ENCODE measurements at regions not wholly inside any gene's neighbourhood (a gene's known extent, or its start where the extent isn't known, plus 50 kb on each side); places are given as distances from the start of the nearest gene placed in this dataset.

- TF ChIP-seq, protein P1, sequence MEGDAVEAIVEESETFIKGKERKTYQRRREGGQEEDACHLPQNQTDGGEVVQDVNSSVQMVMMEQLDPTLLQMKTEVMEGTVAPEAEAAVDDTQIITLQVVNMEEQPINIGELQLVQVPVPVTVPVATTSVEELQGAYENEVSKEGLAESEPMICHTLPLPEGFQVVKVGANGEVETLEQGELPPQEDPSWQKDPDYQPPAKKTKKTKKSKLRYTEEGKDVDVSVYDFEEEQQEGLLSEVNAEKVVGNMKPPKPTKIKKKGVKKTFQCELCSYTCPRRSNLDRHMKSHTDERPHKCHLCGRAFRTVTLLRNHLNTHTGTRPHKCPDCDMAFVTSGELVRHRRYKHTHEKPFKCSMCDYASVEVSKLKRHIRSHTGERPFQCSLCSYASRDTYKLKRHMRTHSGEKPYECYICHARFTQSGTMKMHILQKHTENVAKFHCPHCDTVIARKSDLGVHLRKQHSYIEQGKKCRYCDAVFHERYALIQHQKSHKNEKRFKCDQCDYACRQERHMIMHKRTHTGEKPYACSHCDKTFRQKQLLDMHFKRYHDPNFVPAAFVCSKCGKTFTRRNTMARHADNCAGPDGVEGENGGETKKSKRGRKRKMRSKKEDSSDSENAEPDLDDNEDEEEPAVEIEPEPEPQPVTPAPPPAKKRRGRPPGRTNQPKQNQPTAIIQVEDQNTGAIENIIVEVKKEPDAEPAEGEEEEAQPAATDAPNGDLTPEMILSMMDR (conservative IDR thresholded peaks at IDR 0.05; ENCODE audit: low read depth, low read length): no peak
- no peaks in the 10 kb centered on the region for H3K4me1 ChIP-seq (ENCODE audit: low read depth, poor library complexity, severe bottlenecking)
These were observed 52.2 kb upstream of the C10orf90 start for GRCh38 chr10:126722726-126723125.

DNA sequence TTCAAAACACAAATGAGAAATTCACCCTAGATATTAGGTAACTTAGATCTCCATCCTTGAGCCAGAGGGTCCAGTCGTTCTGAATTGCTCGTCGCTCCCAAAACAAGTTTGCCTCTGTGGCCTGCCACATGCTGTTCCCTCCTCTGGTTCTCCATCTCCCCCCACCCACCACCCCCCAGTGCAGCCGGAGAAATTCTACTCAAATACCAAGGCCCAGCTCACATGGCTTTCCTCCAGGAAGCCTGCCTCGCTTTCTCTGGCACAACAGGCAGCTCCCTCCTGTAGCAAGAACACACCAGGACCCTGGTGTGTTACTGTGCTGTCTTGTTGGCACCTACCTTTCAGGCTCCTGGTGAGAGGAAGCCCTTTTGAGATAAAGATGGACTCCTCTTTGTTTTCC is 52.7 kb upstream of the C10orf90 start:
- Histone ChIP-seq H3K27me3 (ENCODE audit: insufficient read depth, low read depth) (no peaks in the 10 kb centered on the region), H3K79me2 (ENCODE audit: insufficient read depth, low read depth) (no peaks in the 10 kb centered on the region), H3K27ac (no peak overlapping the region), H3K4me1 (ENCODE audit: low read depth, poor library complexity, severe bottlenecking) (no peaks in the 10 kb centered on the region), H3K4me3 (IDR thresholded peaks at IDR 0.05; ENCODE audit: insufficient read depth, low read depth, low read length) (no peak overlapping the region), H3K36me3 (ENCODE audit: insufficient read depth) (no peaks in the 10 kb centered on the region), H2AFZ (ENCODE audit: low read depth) (no peak overlapping the region), H4K20me1 (ENCODE audit: insufficient read depth) (no peaks in the 10 kb centered on the region), H3K9ac (no peak overlapping the region), H3K4me2 (no peak overlapping the region)
- TF ChIP-seq, protein P1 (conservative IDR thresholded peaks at IDR 0.05; ENCODE audit: low read depth, low read length): no peak

More at GRCh38 chr10:126722726-126723125, 52.2 kb upstream of the C10orf90 start:
- Histone ChIP-seq H3K79me2 (ENCODE audit: insufficient read depth, low read depth) (no peaks in the 10 kb centered on the region), H3K36me3 (ENCODE audit: insufficient read depth) (no peaks in the 10 kb centered on the region), H2AFZ (ENCODE audit: low read depth) (no peak overlapping the region), H4K20me1 (ENCODE audit: insufficient read depth) (no peaks in the 10 kb centered on the region), H3K4me2 (no peak overlapping the region), H3K27ac (no peak overlapping the region), H3K27me3 (ENCODE audit: insufficient read depth, low read depth) (no peaks in the 10 kb centered on the region), H3K4me3 (IDR thresholded peaks at IDR 0.05; ENCODE audit: insufficient read depth, low read depth, low read length) (no peak overlapping the region), H3K9ac (no peak overlapping the region)

DNA sequence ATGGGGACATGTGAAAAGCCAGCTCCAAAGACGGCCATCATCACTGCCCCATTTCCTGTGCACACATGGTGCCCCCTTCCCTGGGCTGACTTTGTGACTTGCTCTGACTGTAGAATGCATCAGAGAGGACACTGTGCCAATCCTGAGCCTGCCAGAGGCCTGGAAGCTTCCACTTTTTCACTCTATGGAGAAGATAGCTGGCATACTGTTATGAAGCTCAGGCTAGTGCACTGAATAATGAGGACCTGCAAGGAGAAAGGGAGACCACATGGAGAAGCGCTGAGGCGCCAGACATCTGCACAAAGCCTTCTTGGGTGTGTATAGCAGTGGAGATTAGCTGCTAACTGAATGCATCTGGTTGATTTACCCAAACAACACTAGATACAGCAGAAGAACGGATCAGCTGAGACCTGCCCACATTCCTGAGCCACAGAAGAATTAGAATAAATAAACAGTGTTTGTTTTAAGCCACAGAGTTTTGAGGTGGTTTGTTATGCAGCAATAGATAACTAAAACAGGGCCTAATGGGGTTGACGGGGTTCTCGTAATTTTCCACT is 58.9 kb upstream of the C10orf90 start:
- Histone ChIP-seq H2AFZ (ENCODE audit: low read depth) (no peak overlapping the region), H3K27me3 (ENCODE audit: insufficient read depth, low read depth) (no peaks in the 10 kb centered on the region), H3K27ac (no peak overlapping the region), H3K4me2 (no peak overlapping the region), H3K9ac (no peak overlapping the region), H4K20me1 (ENCODE audit: insufficient read depth) (no peaks in the 10 kb centered on the region), H3K4me1 (ENCODE audit: low read depth, poor library complexity, severe bottlenecking) (no peaks in the 10 kb centered on the region), H3K36me3 (ENCODE audit: insufficient read depth) (no peaks in the 10 kb centered on the region), H3K4me3 (IDR thresholded peaks at IDR 0.05; ENCODE audit: insufficient read depth, low read depth, low read length) (no peak overlapping the region), H3K79me2 (ENCODE audit: insufficient read depth, low read depth) (no peaks in the 10 kb centered on the region)
- TF ChIP-seq, protein P1 (conservative IDR thresholded peaks at IDR 0.05; ENCODE audit: low read depth, low read length): no peak

- no peaks in the 10 kb centered on the region for H3K79me2 ChIP-seq (ENCODE audit: insufficient read depth, low read depth)
- H2AFZ ChIP-seq (ENCODE audit: low read depth): no peak overlapping the region
- H4K20me1 ChIP-seq (ENCODE audit: insufficient read depth): no peaks in the 10 kb centered on the region
- no peaks in the 10 kb centered on the region for H3K27me3 ChIP-seq (ENCODE audit: insufficient read depth, low read depth)
- no peaks in the 10 kb centered on the region for H3K36me3 ChIP-seq (ENCODE audit: insufficient read depth)
- H3K4me1 ChIP-seq (ENCODE audit: low read depth, poor library complexity, severe bottlenecking): no peaks in the 10 kb centered on the region
- H3K9ac ChIP-seq: no peak overlapping the region
- no peak overlapping the region for H3K4me3 ChIP-seq (IDR thresholded peaks at IDR 0.05; ENCODE audit: insufficient read depth, low read depth, low read length)
- H3K27ac ChIP-seq: no peak overlapping the region
- TF ChIP-seq, protein P1 (conservative IDR thresholded peaks at IDR 0.05; ENCODE audit: low read depth, low read length): no peak
- no peak overlapping the region for H3K4me2 ChIP-seq
These were observed 60.5 kb upstream of the C10orf90 start for GRCh38 chr10:126730856-126731609.

All from KMS-11 (cell line).